GM13976 (cell line): ENCODE measurements at regions not wholly inside any gene's neighbourhood (a gene's known extent, or its start where the extent isn't known, plus 50 kb on each side); places are given as distances from the start of the nearest gene placed in this dataset.

Experiments used
- DNase-seq: peaks from one replicate; pipeline ENCODE4 v3.0.0; 2012; ENCODE audit warnings: low spot score
- CTCF ChIP-seq: IDR thresholded peaks from 2 replicates; pipeline ENCODE4 v1.5.1; 2012; ENCODE audit warnings: borderline replicate concordance, mild to moderate bottlenecking; ENCODE audit not compliant: insufficient read depth; ENCODE audit errors: extremely low read depth, missing control alignments, control extremely low read depth
- in situ Hi-C: fragments of 300-500 bp; cut with MboI; formaldehyde crosslinking; loops from one replicate; pipeline ENCODE4 v1.12.0; 2022; ENCODE audit warnings: low sequenced_read_pairs, mixed read lengths, inconsistent platforms; ENCODE audit not compliant: unreplicated experiment

- in situ Hi-C loops: no loop called here
- no peak for TF ChIP-seq CTCF
- no peak for DNase-seq
These were observed 169.7 kb upstream of the CD180 start for GRCh38 chr5:67366276-67366675.

- no peak for TF ChIP-seq CTCF
- in situ Hi-C loops: no loop called here
- no peak for DNase-seq
These were observed 167.9 kb upstream of the CD180 start for GRCh38 chr5:67364381-67364970.

GRCh38 chr5:67363963-67364362 is 167.4 kb upstream of the CD180 start:
- no peak for DNase-seq
- in situ Hi-C loops: no loop called here
- TF ChIP-seq CTCF: no peak

- in situ Hi-C loops: no loop called here
- no peak for DNase-seq
- TF ChIP-seq CTCF: no peak
These were observed 166.6 kb upstream of the CD180 start for GRCh38 chr5:67363180-67363709.

- DNase-seq: no peak
- in situ Hi-C loops: no loop called here
- TF ChIP-seq CTCF: no peak
These were observed 165.5 kb upstream of the CD180 start for GRCh38 chr5:67361932-67362729.

GRCh38 chr5:67360047-67360446 is 163.4 kb upstream of the CD180 start:
- no peak for TF ChIP-seq CTCF
- DNase-seq: no peak
- in situ Hi-C loops: no loop called here
